ENCODE measurements at regions not wholly inside any gene's neighbourhood (a gene's known extent, or its start where the extent isn't known, plus 50 kb on each side); places are given as distances from the start of the nearest gene placed in this dataset.

DNA sequence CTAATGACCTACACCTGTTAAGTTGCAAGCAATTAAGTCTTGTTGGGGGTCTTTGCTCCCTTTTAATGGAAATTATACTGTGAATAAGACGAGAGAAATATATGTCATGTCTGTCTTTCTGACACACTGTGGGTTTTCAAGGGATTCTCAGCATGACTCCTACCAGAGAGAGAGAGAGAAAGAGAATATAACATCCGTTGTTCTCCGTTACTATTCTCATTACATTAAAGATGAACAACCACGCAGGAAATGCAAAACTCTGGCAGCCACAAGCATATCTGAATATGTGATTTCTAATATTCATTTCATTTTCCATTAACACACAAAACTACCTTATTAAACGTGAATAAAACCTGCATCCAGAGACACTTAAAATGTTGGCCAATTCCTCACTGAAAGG is 67.3 kb upstream of the EGLN3 start:
- TF ChIP-seq ZNF274 (IDR thresholded peaks at IDR 0.05; ENCODE audit: low read depth, low read length) (no peak), YY1 (IDR thresholded peaks at IDR 0.05; ENCODE audit: insufficient read depth, insufficient read length) (no peak)

All from NT2/D1 (cell line).